Brain microvascular endothelial cell (primary cell): ENCODE measurements at regions not wholly inside any gene's neighbourhood (a gene's known extent, or its start where the extent isn't known, plus 50 kb on each side); places are given as distances from the start of the nearest gene placed in this dataset.

Experiments
- DNase-seq: peaks from one replicate; pipeline ENCODE4 v3.0.0-alpha.2; 2020
- H3K27ac ChIP-seq: fragments of 250-450 bp; sonication (Bioruptor Pico); 2 replicates; pipeline ENCODE4 v1.5.1; 2020; ENCODE audit warnings: mild to moderate bottlenecking, moderate library complexity
- H3K27me3 ChIP-seq: fragments of 250-450 bp; sonication (Bioruptor Pico); replicated peaks from 2 replicates; pipeline ENCODE4 v1.5.1; 2020; ENCODE audit warnings: mild to moderate bottlenecking
- H3K36me3 ChIP-seq: fragments of 250-450 bp; sonication (Bioruptor Pico); replicated peaks from 2 replicates; pipeline ENCODE4 v1.5.1; 2020; ENCODE audit warnings: mild to moderate bottlenecking
- H3K4me3 ChIP-seq: 2 replicates; pipeline ENCODE4 v1.5.1; 2011; ENCODE audit warnings: low read depth, mild to moderate bottlenecking, control low read depth, low read length, moderate library complexity
- CTCF ChIP-seq: IDR thresholded peaks from 2 replicates; pipeline ENCODE4 v1.5.1; 2011; ENCODE audit warnings: low read depth, mild to moderate bottlenecking, moderate library complexity, low read length, control low read depth, inconsistent platforms; ENCODE audit errors: missing control alignments
- in situ Hi-C: cut with HindIII; loops from 2 replicates; pipeline ENCODE4 v1.10.0; 2017; ENCODE audit warnings: low sequenced_read_pairs, low pct_ligation_motif_present

DNA sequence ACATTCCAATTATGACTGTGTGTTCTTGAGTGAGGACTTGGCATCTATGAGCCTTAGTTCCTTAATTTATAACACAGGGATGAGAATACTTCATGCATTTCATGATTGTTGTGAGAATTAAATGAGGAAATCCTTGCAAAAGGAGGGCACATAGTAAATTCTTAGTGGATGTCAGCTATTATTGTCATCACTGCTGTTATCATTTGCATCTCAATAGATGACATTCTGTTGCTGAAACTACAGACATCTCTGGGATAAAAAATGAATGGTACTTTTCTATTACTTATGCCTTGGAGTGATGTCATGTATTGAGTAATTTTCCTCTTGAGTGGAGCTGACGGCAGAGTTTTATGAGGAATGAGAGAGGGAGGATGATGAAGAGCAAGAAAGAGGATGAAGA, 184.4 kb upstream of the CDH11 start:
- DNase-seq: no peak
- Histone ChIP-seq H3K27me3 (no peaks in the 10 kb centered on the region), H3K4me3 (no peak overlapping the region), H3K36me3 (no peaks in the 10 kb centered on the region), H3K27ac (no peak overlapping the region)
- in situ Hi-C loops: no loop called here
- no peak for TF ChIP-seq CTCF

- DNase-seq: no peak
- no peaks in the 10 kb centered on the region for H3K36me3 ChIP-seq
Measured at GRCh38 chr16:65305266-65305959, 183.6 kb upstream of the CDH11 start.

DNA sequence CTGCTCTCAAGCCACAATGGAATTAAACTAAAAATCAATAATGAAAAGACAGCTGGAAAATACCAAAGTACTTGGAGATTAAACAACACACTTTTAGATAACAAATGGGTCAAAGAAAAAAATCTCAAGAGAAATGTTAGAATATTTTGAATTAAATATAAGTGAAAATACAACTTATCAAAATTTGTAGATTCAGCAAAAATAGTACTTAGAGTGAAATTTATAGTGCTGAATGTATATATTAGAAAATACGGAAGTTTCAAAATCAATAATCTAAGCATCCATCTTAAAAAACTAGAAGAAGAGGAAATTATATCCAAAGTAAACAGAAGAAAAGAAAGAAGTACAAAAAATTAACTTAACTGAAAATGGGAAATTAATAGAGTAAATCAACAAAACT, 179.2 kb upstream of the CDH11 start:
- TF ChIP-seq CTCF: no peak
- no peaks in the 10 kb centered on the region for H3K36me3 ChIP-seq
- no peak overlapping the region for H3K4me3 ChIP-seq
- no peaks in the 10 kb centered on the region for H3K27me3 ChIP-seq
- DNase-seq: no peak
- H3K27ac ChIP-seq: no peak overlapping the region
- in situ Hi-C loops: no loop called here

More at GRCh38 chr16:65305266-65305959, 183.6 kb upstream of the CDH11 start:
- TF ChIP-seq CTCF: no peak
- Histone ChIP-seq H3K4me3 (no peak overlapping the region), H3K27ac (no peak overlapping the region), H3K27me3 (no peaks in the 10 kb centered on the region)
- in situ Hi-C loops: no loop called here

GRCh38 chr16:65297453-65297852, 175.6 kb upstream of the CDH11 start:
- no peak overlapping the region for H3K4me3 ChIP-seq
- in situ Hi-C loops: no loop called here
- H3K27ac ChIP-seq: no peak overlapping the region
- no peak for TF ChIP-seq CTCF
- H3K27me3 ChIP-seq: no peaks in the 10 kb centered on the region
- H3K36me3 ChIP-seq: no peaks in the 10 kb centered on the region
- no peak for DNase-seq

GRCh38 chr16:65295527-65295926, 173.7 kb upstream of the CDH11 start:
- in situ Hi-C loops: no loop called here
- H3K36me3 ChIP-seq: no peaks in the 10 kb centered on the region
- DNase-seq: no peak
- no peak overlapping the region for H3K4me3 ChIP-seq
- no peak overlapping the region for H3K27ac ChIP-seq
- H3K27me3 ChIP-seq: no peaks in the 10 kb centered on the region
- TF ChIP-seq CTCF: no peak

DNA sequence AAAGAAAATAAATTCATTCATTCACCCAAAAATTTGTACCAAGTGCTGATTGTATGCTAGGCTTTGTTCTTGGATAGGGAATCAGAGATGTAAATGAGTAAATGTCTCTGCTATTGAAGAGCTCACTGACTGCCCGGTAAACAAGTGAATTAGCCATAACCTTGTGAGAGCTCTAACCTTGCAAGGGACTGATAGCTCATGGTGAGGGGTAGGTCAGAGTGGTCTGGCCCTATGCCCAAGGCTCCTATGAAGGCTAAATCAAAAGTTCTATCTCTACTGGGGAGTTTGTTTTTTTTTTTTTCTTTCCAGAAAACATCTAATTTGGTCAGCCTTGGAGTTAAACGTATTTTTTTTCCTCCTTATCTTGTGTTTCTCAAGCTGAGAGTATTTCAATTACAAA, 172.8 kb upstream of the CDH11 start:
- no peak for DNase-seq
- Histone ChIP-seq H3K4me3 (no peak overlapping the region), H3K36me3 (no peaks in the 10 kb centered on the region), H3K27ac (no peak overlapping the region), H3K27me3 (no peaks in the 10 kb centered on the region)
- in situ Hi-C loops: no loop called here
- TF ChIP-seq CTCF: no peak
